GM12892 (cell line): ENCODE measurements at regions not wholly inside any gene's neighbourhood (a gene's known extent, or its start where the extent isn't known, plus 50 kb on each side); places are given as distances from the start of the nearest gene placed in this dataset.

Experiments
- POLR2A ChIP-seq: IDR thresholded peaks from 2 replicates; pipeline ENCODE4 v1.6.1; 2011; ENCODE audit warnings: low read depth, low read length, control low read depth
- POLR2AphosphoS5 ChIP-seq: IDR thresholded peaks from 2 replicates; pipeline ENCODE4 v1.6.1; 2011; ENCODE audit warnings: low read depth, low read length, control low read depth
- TAF1 ChIP-seq: IDR thresholded peaks from 2 replicates; pipeline ENCODE4 v1.6.1; 2011; ENCODE audit warnings: low read depth, mild to moderate bottlenecking, control low read depth, low read length, borderline replicate concordance

- no peak for TF ChIP-seq POLR2AphosphoS5
- no peak for TF ChIP-seq TAF1
- no peak for TF ChIP-seq POLR2A
Measured at GRCh38 chr15:62769604-62770003, 272.9 kb upstream of the TPM1 start.
